HG02763 (cell line): ENCODE measurements at regions not wholly inside any gene's neighbourhood (a gene's known extent, or its start where the extent isn't known, plus 50 kb on each side); places are given as distances from the start of the nearest gene placed in this dataset.
"Not testable (repeated sequence)": the region's sequence is repeated elsewhere in the genome, so short reads cannot be mapped to it uniquely, and the experiment has no call there.

Experiments used
- ATAC-seq: cut with Tn5 transposase; IDR thresholded peaks from one replicate; pipeline ENCODE4 v1.9.1; 2021; ENCODE audit warnings: mild to moderate bottlenecking, moderate library complexity; ENCODE audit not compliant: unreplicated experiment

DNA sequence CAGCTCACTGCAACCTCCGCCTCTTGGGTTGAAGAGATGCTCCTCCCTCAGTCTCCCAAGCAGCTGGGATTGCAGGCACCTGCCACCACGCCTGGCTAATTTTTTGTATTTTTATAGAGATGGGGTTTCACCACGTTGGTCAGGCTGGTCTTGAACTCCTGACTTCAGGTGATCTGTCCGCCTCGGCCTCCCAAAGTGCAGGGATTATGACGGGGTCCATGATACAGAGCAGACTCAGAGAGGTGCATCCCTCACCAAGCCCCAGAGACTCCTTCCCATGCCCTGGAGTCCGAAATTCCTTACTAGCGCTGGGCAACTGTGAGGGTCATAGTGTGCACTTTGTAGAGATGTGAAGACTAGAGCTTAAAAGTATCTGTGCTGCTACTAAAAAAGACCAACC is 99.8 kb upstream of the IRX4 start:
- not testable (repeated sequence) for ATAC-seq

DNA sequence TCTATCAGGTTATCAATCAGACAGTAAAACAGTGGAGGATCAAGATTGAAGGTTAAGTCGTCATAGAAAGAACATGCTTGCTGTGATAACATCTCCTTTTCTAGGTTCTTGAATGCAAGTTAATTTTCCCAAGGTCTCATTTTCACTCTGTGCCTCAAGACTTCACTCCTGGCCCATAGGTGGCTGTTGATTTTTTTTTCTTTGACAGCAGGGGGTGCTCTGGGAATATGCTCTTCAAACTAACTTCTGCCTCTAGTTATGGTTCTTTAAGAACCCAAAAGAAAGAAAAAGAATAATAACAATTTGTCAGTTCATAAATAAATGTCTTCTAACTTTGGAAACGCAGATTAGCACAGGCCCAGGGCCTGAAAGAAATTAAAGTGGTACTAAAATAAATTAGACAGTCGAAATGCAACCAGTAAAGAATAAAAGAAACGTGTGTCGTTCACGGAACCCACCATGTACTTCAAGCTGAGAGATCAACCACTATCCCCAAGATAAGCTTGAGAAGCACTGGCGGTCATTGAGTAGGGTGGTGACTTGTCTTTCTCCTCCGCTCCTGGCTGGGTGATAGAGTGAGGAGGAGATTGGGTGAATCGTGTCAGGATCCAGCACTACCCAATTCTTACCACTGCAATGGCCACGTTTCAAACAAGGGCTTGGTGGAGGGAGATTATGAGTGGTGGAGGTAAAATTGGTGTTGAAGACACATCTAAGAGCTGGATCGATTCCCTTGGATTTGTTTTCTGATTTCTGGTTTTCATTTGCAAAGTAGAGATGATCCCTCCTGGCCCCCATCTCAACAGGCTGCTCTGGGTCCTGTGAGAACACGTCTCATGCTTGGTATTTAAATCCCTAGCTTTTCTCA is 93.4 kb upstream of the IRX4 start:
- ATAC-seq, result no peak

DNA sequence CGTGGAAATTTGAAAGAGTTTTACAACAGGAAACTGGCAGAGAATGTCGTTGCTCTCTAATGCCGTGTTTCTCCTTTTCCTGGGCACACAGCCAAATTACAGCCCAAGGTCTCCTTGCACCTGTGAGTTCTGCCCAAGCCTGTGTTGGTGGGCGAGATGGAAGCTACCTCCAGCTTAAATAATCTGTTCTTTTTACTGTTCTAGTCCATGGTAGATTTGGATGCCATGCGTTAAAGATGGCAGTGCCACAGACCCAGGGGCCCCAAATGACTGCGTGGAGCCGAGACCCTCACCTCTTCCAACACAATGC is 92.6 kb upstream of the IRX4 start:
- ATAC-seq, result no peak

DNA sequence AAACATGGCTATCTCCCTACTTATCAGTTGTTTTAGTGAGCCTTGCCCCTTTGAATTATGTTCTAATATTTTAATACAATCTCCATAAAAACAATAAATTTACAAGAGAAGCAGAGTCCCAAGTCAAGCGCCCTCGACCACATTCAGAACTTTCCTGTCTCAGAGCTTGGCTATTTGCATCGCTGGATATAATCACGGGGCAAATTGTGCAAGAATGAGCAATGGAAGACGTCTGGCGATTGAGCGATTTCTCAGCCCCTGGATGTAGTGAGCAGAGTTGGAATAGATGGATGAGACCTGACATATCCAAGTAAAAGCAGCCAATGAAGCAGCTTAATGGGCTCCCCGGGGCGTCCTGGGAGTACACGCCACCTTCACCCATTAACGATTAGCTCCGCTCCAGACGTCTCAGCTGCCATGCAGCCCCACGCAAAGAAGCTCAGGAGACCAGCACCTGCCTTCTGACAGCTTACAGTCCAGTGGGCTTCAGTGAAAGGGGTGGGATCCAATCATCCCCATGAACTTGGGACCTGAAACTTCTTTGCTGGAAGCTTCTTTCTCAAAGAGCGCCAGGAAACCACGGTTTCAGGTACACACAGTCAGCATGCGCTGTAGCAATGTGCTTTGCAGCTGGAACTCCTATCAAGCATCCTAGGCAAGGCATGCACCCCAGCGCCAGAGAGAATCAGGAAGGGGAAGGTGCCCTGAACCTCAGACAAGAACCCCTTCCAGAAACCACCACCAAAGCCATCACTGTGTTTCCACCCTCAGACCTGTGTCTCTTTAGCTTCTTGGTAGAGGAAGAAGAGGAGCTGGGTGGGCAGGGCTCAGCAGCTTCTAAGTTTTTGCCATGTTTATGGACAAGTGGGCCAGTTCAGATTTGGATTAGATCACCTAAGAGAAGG is 92.0 kb upstream of the IRX4 start:
- no peak for ATAC-seq

DNA sequence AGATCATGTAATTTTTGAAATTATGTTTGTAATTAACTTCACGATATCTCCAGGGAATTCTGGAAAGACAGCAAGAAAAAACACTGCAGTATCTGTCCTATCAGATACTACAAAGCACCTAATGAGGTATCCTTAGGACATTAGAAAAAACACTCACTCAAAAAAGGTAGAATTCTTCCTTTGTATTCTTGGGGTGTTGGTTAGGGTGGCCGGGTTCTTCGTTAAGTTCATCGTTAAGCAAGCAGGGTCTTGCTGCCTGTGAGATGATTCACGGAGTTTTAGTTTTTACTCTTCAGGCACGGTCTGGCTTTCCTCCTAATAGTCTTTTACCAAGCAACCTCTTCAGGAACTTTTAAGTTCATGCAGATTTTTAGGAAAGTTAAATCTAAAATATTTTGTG is 91.4 kb upstream of the IRX4 start:
- ATAC-seq, result no peak

DNA sequence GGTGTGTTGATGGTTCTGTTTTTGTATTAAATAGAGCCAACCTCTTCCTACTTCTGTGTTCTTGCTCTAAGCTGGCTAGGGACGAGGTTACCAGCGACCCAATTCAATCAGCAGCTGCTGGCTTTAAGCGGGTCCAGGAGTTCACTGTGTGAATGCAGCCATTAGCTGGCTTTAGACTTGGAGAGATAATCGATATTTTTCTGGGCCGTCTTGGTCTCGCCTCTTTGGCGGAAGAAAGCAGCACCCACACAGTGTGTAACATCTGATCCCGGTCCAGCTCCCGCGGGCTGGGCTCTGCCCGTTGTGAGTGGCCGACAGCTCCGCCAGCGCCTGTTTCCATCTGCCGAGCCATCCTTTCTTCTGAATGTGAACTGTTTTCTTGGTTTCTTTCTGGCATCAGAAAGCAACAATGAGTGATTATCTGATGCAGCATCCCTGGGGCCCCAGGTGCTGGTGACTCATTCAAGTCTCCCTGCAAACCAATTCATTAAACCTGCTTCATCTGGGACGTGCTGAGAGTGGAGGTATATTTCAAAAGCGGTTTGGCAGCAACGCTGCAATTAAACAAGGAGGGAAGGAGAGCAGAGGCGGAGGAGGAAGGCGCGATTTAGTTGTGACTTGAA is 90.8 kb upstream of the IRX4 start:
- no peak for ATAC-seq

DNA sequence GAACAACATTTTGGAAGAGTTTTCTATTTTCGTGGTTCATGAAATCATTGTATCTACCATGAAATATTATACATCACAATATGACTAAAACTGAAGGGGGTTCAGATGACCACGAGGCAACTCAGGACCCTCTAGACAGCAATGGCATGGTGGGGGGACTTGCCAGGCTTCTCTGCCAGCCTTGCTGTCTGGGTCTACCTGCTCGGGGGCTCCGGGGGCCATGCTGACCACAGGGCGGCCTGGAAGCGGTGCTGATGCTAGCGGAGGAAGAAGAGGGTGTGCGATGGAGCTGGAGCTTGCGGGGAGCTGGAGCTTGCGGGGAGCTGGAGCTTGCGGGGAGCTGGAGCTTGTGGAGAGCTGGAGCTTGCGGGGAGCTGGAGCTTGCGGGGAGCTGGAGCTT is 89.2 kb upstream of the IRX4 start:
- no peak for ATAC-seq

DNA sequence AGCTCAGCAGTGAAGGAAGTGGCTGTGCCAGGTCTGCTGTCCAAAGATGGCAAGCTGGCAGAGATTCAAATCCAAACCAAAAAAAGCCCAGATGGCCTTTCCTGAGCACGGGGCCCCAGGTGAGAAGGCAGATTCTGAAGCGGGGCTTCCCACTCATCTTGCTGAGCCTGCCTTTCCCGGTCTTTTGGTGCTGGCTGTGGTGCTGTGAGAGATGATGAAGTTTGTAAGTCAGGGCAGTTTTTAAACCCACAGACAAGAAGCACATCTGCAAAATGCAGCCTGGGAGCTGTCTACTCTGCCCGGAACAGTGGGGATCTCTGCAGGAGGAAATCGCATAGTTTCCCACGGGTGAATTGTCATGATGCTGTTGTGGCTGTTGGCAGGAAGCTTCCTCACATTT is 85.0 kb upstream of the IRX4 start:
- no peak for ATAC-seq

DNA sequence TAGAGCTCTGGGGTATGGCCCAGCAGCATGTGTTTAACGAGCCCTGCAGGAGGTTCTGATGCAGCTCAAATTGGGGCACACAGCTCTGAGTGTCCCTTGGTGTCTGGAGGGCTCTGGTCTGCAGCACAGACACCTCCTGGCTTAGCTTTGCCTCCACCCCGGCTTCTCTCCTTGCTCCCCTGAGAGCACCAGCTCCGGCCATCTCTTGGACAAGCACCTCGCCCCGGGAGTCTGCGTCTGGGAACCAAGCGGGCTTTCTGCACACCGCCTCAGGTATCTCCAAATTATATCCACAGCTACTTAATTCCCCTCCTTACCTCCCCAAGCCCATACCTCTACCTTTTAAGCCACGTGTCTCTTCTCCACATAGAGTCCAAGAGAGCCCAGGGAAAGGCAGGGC is 83.7 kb upstream of the IRX4 start:
- no peak for ATAC-seq

DNA sequence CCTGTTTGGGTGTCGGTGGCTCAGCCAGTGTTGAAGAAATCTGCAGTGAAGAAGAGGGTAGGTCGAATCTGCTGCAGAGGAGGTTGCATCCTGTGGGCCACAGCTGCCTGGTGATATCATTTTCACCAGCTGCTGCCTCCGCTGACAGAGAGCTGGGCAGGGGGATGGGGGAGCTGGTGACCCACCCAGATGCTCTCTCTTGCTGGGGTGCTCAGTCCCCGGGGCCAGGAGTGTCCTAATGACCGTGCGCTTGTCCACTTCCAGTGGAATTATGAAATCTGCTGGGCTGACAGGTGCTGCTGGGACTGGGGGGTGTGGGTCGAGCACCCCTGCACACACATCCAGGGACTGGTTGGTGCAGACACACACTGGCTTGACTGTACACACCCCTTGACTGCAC is 83.2 kb upstream of the IRX4 start:
- ATAC-seq, result no peak

DNA sequence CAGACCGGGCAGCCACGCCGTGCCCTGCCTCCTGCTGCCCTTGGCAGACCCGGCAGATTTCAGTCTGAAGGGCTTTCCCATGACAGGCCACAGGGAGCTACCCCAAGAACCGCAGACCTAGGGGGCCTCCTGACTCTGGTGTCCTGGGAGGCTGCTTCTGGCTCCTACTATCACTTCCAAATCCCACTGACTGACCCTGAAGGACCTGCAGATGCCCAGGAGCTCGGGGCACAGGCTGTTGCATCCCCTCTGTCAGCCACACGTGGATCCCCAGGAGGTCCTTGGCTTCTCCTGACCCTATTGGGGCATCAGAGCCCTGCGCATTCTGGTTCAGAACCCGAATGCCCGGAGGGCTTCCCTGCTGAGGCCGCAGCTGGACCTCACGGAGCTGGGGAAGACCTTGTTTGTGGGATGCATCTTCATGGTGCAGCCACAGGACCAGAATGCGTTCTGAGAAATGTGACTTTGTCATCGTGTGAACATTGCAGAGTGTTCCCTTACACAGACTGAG is 81.3 kb upstream of the IRX4 start:
- ATAC-seq, result no peak

DNA sequence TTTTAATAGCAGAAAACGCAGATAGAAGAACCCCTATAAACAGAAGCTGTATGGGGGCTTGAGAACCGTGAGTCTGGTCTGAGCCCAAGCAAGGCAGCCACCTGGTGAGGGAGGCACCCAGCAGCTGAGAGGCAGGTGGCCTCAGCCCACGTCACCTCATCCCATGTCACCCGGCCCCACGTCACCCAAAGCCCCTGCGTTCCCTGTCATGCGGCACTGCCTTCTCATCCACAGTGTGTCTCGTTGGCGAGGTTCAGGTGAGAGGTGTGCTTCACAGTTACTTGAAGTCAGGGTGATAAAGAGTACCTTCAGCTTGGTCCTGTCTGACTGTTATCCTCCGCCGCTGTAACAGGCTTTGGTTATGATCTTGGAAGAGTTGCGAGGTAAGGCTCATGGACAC is 80.6 kb upstream of the IRX4 start:
- ATAC-seq, result no peak

DNA sequence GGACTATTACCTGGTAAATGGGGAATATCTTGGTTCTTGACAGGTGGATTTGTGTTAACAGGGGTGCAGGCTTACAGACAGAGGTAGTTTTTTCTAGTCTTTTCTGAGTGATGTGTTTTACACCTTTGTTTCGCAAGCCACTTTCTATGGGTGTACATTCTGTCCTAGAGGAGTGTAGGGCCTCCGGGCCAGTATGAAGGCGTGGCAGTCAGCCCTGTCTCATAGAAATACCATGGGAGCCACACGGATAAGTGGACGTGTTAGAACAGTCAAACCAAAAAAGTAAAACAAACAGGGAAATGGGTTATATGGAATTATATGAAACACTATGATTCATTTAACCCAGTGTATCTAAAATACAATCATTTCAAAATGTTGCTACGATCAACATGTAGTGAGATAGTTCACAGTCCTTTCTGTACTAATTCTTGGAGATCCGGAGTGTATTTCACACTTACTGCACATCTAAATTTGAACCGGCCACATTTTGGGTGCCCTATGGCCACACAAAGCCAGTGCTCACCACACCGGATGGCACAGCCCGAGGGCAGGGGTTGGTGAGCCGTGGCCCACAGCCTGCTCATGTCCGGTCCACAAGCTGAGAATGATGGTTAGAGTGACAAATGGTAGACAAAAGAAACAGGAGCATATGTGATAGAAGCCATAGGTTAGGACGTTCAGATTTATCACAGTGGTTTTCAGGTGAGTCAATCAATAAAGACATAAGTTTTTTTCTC is 80.1 kb upstream of the IRX4 start:
- ATAC-seq, result no peak

DNA sequence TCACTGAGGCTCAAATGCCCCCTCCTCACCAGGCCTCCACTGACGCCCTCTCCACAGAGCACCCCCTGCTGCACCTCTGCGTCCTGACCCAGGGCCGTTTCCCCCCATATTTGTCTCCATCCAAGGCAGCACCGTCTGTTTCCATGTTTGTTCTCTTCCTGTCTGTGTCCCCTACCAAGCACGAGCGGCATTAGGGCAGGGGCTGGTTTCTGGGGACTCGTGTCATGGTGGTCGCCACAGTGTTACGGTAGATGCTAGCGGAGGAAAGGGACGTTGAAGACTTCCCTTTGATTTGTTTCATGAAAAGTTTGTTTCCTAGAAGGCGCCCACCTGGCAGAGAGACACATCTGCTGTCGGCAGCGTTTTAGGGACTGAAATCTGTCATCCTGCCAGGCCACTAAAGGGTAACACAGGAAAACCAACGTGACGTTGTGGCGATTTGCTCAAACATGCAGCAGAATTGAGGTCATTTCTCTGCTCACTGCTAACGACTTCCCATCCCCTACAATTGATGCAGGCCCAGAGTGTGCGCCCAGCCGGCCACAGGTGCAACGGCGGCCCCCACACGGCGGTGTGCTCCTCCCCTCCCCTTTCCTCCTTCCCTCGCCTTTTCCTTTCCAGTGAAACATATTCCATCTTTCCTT is 79.3 kb upstream of the IRX4 start:
- ATAC-seq, result no peak

DNA sequence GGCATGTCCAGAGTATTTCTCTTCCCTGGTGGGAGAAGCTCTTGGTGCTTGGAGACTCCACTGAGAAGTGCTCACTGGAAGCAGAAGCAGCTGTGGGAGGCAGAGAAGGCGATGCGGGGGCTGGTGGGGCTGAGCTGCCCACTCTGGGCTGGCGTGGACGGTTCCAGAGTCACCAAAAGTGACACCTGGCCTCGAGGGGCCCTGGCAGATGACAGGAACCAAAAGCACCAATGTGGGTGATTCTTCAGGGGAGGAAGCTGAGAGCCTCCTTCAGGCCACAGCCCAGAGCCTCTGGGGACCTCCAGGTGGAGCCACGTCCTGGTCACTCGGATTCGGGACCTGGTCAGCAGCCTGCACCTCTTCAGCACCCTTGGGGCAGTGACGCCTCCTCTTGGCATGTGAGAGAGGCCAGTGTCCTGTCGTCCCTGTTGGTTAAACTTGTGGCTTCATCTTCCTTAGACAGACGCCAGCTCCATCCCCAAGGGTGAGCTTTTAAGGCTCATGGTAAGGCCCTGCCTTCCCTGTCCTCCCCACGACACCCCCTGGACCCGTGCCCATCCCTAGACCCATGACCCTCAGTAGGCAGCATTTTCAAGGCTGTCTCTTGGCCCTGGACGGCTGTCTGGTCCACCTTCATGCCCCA is 78.7 kb upstream of the IRX4 start:
- no peak for ATAC-seq

DNA sequence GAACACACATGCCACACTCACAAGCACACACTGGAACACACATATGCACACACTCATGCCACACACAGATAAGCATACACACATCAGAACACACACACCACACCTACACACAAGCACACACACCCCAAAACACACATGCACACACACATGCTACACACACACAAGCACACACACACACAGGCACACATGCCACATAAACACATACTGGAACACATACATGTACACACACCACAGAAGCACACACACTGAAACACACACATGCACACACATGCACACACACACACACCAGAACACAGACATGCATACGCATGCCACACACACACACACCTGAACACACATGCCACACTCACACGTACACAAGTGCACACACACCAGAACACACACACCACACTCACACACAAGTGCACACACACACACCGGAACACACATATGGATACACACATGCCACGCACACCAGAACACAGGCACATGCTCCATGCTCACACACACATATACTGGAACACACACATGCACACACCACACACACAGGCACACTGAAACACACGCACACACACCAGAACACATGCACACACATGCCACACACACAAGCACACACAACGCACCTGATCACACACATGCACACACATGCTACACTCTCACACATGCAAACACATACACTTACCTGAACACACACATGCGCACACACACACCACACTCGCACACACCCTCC is 78.0 kb upstream of the IRX4 start:
- ATAC-seq, result no peak

DNA sequence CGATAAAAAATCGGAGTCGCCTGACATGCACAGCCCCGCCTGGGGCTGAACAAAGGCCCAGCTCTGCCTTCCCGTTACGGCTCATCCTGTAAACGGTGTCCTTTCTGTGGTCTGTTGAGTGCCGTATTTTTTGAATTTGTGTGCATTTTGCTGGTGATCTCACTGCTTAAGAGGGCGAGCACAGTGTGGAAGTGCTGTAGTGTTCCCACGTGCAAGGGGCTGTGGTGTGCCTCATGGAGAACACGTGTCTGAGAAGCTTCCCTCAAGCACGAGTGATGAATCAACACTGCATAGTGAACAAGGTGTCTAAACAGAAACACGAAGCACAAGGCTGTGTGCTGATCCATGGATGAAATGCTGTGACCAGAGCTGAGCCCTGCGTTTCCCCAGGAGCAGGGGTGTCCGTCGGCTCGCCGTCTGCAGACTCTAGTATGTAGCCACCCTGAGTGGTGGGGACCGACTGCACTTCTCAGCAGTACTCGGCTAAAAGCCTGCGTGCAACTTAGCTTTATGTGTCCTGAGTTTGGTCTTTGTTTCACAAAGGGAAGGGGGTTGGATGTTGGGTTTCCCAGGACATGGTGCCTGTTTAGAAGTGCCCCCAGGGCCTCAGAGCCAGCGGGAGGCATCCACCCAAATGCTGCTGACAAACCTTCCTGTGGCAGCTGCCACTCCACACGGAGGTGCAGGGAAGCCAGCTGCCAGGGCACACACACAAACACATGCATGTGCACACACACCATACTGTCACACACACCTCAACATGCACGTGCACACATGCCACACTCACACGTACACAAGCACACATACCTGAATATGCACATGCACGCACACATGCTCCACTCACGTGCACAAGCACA is 77.2 kb upstream of the IRX4 start:
- ATAC-seq, result no peak

DNA sequence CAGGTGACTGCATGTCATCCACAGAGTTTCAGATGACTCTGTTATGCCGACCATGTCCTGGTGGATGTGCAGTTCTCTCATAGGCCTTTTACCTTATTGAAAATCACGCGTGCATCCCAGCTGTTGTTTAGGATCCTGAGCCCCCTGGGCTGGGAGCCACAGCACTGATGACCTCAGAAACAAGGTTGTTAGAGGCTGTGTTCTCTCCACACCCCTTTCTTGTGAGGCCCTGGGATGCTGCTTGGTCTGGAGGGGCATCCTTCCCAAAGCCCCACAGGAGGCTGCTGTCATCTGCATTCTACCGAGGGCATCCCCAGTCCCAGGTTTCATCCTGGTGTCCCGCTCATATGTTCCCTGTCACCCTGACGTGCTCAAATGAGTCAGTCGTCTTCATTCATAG is 76.5 kb upstream of the IRX4 start:
- no peak for ATAC-seq
